Sigmoid colon (tissue), 3 donors: ENCODE measurements at regions not wholly inside any gene's neighbourhood (a gene's known extent, or its start where the extent isn't known, plus 50 kb on each side); places are given as distances from the start of the nearest gene placed in this dataset.

Source experiments
- POLR2A ChIP-seq, 2 donors: fragments of 450-650 bp; IDR thresholded peaks; one replicate each; pipeline ENCODE4 v1.6.1; 2016; ENCODE audit warnings: antibody characterized with exemption in 2 of 2, mild to moderate bottlenecking in 2 of 2, moderate library complexity in 2 of 2
- TF ChIP-seq, protein P1 (sequence below), 4 experiments: fragments of 450-650 bp in 3 of 4; fragments of 200-600 bp in 1 of 4; IDR thresholded peaks; one replicate each; pipeline ENCODE4 v1.5.1; 2016 to 2019; ENCODE audit warnings: antibody characterized with exemption in 4 of 4, mild to moderate bottlenecking in 3 of 4, moderate library complexity in 2 of 4

DNA sequence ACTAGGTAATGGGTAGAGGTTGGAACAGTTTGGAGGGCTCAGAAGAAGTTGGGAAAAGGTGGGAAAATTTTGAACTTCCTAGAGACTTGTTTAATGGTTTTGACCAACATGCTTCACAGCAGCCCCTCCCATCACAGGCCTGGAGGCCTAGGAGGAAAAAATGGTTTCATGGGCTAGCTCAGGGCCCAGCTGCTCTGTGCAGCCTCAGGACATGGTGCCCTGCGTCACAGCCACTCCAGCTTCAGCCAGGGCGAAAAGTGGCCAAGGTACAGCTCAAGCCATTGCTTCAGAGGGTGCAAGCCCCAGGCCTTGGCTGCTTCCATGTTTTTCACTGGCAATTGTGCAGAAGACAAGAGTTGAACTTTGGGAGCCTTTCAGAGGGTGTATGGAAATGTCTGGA, 453.7 kb downstream of the LRRC70 start:
- TF ChIP-seq, protein P1, sequence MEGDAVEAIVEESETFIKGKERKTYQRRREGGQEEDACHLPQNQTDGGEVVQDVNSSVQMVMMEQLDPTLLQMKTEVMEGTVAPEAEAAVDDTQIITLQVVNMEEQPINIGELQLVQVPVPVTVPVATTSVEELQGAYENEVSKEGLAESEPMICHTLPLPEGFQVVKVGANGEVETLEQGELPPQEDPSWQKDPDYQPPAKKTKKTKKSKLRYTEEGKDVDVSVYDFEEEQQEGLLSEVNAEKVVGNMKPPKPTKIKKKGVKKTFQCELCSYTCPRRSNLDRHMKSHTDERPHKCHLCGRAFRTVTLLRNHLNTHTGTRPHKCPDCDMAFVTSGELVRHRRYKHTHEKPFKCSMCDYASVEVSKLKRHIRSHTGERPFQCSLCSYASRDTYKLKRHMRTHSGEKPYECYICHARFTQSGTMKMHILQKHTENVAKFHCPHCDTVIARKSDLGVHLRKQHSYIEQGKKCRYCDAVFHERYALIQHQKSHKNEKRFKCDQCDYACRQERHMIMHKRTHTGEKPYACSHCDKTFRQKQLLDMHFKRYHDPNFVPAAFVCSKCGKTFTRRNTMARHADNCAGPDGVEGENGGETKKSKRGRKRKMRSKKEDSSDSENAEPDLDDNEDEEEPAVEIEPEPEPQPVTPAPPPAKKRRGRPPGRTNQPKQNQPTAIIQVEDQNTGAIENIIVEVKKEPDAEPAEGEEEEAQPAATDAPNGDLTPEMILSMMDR (IDR thresholded peaks at IDR 0.05) = no peak
- no peak for TF ChIP-seq POLR2A (IDR thresholded peaks at IDR 0.05)
